Cerebellar cortex (tissue), 1 donor: ENCODE measurements at regions not wholly inside any gene's neighbourhood (a gene's known extent, or its start where the extent isn't known, plus 50 kb on each side); places are given as distances from the start of the nearest gene placed in this dataset.

ENCODE experiments used
- DNase-seq: peaks from one replicate; pipeline ENCODE4 v3.0.0-alpha.2; 2015; ENCODE audit warnings: low spot score

DNA sequence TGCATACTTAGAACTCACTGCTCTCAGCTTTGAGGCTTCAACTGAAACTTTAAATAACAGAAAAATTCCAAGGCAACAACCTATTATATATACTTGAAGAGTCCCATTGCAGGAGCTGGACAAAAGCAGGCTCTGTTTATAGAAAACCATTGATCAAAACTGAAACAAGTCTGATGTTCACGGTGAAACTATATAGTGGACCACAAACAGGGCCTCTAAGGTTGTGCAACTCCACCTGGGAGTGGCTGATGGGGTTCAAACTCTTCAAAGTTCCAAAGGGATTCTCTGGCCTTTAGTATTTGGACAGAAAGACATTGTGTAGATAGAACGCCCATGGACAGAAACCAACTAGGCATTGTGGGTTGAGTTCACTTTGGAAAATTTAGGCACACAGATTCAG is 140.3 kb downstream of the ZC3H11B start:
- no peak for DNase-seq

DNA sequence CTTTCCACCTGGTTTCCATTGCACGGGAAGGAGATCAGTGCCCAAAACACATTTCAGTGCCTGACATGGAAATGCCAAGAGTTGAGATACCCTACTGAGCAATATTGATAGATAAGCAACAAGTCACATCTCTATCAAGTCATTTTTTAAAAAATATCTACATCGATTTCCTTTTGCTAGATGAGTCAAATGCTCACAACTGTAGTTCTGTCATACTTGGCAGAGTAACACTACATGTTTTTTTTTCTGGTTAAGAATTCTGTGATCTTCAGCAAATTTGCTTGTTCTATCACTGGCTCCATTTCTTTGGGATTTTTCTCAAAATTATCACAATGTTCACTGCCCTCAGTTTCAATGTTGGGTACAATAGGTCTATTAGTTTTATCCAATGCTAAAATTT is 145.4 kb downstream of the ZC3H11B start:
- DNase-seq = no peak

DNA sequence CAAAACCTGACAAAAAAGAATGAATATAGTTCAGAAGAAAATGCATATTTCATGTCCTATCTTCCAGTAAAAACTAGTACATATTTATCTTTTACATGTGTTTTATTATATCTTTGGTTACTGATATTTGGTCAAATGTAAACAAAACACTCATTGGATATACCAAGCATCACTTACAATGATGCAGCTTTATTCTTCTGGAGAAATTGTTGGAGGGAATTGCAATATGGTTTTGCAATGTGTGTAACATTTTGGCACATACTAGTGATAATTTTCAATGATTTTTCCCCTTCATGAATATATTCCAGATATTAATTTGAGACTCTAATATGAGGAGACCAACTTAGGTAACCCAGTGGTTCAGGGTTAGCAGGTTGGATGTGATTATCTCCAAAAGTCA is 146.1 kb downstream of the ZC3H11B start:
- DNase-seq = no peak

DNA sequence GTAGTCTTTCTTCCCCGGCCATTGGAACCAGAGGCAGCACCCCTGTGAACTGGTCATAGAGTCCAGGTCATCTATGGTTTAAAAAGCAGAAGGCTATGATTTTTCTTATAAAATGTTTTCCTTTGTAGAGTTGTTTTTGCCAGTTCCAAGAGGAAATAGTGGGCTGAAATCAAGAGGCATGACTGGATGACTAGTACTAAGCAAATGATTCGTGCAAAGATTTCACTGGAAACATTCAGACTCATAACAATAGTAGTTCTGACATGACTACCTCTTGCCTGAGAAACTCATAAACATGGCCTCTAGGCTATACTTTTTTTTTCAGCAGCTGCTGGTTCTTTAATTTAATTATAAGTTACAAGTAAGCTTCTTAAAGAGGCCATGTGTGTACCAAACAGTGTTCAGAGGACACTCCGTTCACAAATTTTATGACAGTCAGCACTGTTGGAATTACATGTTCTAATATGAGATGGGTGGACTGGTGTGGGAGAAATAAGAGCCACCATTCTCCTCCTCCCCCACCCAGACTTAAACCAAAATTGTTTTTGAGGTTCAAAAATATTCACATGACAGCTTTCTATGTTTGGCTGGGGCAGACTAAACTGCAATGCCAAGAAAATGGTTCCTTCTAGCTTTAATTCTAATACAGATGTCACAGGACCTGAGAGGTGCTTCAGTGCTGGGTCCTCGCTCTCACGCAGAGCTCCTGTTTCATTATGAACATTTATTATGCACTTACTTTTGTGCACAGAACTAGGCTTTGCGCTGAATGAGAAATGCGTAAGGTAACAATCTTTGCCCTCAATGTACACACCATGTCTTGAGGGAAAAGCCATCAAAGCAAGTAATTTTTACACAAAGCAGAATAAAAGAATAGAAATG is 147.5 kb downstream of the ZC3H11B start:
- no peak for DNase-seq

DNA sequence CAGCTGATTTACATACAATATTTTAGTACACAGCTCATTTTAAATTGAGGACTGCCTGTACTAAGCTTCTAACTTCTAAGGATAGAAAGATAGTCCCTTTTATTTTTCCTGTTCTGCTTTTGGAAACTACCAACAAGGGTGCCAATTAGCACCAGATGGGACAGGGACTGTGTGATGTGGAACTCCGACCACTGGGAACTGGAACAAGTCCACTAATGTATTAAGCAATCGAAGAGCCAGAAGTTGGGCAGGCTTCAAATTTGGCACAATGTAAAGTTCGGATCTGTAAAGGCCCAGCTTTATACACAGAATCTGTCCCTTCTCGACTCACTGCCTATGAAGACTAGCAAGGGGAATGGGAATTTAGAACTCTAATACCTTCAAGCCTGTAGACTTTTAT is 149.3 kb downstream of the ZC3H11B start:
- no peak for DNase-seq

DNA sequence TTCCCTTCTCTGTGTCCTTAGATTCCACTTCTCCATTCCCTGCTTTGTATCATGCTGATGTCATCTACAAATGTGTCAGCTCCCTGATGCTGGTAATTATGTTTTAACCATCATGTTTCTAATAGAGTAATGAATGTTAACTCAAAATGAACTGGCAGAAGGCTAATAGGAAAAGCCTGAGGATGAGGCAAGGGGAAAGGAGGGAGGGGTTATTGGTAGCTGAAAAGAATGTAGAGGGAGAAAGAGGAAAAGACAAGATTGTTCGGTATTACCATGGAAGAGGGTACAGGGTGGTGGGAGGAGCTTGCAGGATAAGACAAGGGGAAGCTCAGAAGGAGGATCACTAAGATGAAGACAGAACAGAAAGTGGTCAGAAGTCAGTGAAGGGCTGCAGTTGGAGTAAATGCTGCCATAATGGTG is 150.9 kb downstream of the ZC3H11B start:
- DNase-seq = no peak

DNA sequence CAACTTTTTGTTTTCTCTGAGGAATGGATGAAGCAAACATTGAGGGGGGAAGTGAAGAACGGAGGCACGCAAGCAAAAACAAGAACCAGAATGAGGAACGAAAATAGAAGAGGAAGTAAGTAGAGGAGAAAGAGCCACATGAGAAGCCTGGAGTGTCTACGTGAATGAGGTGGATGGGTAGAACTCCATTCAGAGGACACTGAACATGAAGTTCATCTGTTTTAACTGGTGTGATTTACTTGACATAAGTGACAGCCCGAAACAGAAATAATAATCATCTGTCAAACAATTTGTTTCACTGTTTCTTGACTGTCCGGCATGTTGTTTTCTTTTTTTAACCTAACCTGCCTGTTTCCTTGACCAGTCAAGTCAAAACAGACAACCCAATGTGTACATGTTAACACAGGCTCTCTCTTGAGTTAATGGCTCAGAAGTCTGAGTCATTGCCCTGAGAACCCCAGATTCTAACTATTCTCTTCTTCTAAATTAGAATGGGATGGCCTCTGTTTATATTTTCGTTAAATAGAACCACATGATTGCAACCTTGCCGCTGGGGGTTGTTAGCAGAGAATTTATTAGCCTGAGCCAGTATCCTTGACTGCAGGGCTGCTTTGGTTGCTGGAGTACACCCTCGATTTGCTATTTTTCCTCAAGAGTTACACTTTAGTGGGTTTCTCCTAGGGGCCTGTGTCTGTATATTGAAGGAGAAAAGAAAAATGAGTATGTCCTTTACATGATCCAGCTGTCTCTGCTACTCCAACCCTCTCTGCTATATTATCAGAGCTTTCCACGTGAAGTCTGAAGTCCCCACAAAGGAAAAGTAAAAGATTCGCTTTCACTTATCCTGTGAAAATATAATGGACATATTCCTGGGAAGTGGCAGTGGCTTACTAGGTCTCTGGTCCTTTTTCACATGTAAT is 151.7 kb downstream of the ZC3H11B start:
- no peak for DNase-seq

DNA sequence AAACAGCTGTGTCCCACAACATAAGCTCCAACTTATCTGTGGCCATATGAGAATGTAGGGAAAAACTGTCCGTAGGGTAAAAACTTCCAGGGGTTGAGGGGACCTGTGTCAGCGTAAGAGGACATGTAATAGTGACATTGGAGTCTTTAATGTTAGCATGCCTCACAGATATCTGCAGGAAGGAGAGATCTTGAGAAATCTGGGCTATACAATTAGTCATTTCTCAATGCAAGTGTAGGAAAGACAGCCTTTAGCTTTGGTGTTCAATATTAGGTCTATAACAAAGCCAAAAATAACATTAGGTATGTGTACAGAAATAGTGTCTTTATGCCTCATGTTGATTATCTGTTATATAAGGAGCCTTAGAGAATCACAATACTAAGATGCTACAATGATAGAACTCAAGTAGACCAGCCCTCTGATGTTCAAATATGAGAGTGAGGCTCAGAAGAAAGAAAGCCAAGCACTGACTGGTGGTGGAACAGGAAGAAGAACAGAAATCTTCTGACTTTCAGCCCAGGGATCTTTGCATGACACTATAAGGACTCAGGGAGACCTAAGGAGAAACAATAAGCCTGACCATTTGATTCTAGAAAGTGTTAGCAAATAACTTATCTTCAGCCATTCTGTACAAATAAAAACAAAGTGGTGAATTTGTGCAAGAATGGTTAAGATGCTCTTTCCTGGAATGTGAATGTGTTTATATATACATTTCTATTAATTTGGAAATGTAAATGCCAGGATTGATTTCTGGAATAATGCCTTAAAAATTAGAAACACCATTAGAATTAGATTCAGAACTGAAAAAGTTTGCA is 152.6 kb downstream of the ZC3H11B start:
- DNase-seq = no peak

DNA sequence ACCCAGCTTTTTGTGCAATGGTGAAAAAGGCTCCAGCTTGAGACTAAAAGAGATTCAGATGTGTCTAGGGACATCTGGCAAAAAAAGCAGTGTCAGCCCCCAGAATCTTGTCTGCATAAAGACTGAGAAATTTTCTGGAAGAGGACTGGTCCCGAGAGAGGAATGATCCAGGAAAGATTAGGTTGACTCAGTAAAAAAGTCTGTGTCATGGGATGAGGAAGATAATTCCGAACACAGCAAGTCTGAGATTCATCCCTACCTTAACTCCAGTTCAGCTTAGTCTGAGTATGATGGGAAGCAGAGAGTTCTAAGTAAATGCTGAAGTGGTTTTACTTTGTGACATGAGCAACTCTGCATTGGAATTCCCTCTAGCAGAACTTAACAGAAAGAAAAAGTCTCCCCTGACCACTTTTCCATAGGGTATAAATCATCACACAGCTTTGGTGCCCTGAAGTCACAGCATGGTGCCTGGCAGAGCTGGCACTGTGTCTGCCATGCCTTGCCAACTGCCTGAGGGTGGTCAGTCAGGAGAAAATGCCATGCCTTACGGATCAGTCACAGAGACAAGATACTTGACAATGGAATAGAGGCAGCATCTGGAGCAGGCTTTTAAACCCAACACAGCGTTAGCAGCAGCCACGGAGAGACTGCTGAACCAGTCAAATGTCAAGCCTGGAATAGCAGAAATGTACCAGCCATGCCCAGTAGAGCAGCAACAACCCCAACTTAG is 153.4 kb downstream of the ZC3H11B start:
- no peak for DNase-seq

DNA sequence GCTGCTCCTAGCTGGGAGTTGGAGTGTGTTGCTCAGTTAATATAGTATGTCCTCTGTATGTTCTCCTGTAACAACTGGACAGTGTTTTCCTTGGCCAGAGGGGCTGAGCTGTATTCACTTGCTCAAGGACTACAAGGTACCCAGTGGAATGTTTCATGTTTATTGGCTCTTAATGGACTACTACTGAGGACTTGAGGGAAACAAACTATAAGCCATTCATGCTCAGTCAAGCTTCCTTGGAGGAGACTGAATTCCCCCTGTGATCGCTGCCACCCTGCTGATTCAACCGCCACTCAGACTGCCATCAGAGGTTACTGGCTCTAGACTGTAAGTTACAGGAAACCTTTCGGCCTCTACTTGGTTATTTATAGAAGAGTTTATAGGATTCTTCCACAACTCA is 166.6 kb downstream of the ZC3H11B start:
- no peak for DNase-seq

DNA sequence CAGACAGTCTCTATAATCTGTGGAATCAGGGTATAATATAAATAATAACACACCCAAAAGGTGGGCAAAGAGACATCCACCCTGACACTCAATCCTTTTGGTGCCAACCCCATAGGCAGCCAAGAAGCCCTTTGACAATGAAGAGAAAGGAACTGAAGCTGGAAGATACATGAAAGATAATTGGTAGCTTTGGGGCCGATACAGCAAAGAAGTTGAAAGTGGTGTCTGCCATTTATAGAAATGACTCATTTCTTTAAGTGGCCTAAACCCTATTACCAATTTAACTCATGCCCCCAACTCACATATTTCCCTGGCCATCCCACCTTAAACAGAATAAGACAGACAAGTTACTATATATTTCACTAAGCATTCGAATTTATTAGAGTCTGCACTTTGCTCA is 167.0 kb downstream of the ZC3H11B start:
- no peak for DNase-seq

DNA sequence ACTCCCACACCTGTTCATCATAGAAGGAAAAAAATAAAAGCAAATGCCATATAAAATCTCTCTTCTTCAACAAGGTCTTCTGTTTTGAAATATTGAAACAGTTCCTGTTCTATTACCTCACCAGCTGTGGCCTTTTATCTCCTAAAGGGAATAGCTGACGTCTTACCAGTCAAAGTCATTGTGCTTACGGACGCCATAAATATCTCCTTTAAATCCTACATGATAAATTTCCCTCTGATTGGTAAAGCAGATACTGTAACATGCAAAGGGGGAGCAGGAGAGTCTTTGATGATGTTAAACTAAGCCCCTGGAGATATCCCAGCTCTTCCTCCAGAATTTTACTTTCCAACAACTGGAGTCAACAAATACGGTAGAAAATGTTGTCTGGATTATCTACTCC is 168.4 kb downstream of the ZC3H11B start:
- DNase-seq = no peak

DNA sequence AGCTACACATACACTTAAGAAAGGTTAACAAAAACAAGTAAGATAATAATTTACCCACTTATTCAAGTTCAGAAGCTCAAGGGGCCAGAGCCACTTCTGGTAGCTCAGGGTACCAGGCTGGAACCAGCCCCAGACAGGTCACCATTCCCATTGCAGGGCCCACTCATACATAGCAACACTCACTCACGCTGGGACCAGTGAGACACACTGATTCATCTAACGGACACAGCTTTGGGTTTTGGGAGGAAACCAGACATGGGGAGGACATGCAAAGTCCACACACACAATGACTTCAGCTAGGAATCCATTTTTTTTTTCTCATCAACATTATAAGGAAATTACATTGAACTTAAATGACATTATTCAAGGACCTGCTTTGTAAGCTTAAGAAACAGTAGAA is 169.1 kb downstream of the ZC3H11B start:
- no peak for DNase-seq

DNA sequence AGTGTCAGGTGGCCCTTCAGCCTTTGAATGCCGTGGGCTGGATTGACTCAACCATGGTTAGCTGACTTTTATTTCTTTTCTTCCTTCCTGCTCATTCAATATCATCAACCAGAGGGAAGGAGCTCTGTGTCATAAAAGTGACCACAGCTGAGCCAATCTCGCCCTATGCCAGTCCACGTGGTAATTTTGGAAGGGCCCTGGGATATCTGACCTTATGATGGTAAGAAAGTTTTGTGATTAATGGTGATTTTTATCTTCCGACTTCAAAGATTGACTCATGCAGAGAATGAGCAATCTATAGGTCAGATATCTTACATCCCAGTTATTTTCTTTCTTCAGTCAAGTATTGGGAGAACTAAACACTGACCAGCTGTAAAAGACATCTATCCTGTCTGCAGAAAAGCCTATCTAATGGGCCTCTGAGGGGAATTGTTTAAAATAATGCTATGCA is 170.3 kb downstream of the ZC3H11B start:
- DNase-seq = no peak

DNA sequence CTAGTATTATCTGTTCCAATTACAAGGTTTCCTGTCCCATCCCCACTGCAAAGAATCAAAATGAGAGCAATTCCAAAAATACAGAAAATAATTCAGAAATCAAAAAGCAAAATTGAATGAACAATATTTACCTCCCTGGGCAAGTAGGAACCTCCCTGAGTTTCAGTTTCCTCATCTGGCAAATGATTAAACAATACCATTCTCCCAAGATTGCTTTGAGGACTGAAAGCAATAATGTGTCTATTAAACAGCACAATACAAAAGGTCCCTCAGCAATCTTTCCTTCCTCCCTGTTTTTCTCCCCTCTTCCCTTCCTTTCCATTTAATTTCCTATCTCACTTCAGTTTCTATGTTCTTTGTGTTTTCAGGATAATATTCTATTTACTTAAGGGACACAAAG is 171.0 kb downstream of the ZC3H11B start:
- no peak for DNase-seq

DNA sequence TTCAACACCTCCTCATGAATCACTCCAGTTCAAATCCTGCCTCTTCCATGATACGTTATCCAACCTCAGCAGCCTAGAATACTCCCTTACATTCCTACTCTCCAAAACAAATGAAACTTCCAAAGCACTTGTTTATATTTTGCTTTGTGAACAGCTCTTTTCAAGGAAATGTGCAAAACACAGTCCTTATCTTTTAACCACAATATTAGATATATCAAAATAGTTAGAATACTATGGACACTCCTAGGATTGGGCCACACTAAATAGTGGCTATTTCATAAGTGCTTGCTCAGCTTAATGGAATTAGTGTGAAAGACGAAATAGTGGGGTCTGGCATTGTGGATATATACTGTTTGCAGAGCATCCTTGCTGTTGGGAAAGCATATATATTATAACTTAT is 173.5 kb downstream of the ZC3H11B start:
- DNase-seq = no peak

DNA sequence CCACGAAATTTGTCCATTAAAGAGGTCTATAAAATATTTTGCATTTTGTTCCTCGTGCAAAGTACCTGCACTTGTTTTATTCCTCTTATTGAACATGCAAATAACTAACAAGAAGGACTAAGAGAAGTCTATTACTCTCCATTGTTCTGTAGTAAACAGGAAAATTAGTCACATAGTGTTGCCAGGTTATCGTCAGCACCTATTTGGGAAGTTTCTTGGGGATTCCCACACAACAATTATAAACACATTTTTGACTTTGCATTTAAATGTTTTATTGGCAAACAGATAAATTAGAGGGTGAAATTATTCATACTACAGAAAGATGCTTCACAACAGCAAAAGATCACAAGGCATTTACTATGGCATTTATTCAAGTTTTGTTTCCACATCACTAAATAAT is 174.5 kb downstream of the ZC3H11B start:
- DNase-seq = no peak

DNA sequence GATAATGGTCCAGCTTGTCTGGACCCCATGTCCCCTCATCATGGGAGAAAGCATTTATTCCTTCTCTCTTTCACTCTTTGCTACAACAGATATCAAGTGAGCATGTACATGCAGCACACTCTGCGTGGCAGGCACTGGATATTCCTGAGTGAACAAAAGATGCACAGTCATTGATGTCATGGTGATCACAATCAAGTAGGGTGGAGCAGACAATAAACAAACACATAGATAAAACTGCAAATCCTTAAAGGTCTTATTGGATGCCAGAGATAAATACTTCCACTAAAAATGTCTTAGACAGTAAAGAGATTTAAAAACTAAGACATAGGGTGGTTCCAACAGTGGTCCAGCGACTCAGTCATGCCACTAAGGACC is 178.0 kb downstream of the ZC3H11B start:
- DNase-seq = no peak

DNA sequence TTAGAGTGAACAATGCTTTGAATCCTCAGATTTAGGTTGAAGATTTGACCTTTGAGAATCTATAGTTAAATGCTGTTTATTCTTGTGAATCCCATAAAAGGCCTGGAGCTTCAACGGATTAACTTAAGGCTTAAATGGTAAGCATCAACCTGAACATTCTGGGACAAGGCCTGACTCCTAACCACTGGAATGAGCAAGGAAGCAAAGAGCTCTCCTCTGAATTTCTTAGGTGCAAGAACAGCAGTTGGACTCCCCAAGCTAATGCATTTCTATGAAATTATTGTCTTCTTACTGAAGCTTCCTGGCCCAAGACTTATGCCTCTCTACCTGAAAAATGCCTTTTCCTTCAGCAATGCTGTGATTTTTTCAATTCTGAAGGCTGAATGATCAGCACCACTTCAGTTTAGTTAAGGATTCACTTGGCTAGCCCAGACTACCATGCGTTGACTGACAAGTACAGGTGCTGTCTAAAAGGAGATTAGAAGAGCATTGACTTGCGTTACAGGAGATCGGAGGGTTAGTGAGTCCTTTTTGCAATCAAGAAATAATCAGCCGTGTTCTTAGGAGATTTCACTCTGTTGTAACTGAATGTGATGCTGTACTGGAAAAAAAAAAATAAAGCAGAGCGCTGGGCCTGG is 178.5 kb downstream of the ZC3H11B start:
- no peak for DNase-seq

DNA sequence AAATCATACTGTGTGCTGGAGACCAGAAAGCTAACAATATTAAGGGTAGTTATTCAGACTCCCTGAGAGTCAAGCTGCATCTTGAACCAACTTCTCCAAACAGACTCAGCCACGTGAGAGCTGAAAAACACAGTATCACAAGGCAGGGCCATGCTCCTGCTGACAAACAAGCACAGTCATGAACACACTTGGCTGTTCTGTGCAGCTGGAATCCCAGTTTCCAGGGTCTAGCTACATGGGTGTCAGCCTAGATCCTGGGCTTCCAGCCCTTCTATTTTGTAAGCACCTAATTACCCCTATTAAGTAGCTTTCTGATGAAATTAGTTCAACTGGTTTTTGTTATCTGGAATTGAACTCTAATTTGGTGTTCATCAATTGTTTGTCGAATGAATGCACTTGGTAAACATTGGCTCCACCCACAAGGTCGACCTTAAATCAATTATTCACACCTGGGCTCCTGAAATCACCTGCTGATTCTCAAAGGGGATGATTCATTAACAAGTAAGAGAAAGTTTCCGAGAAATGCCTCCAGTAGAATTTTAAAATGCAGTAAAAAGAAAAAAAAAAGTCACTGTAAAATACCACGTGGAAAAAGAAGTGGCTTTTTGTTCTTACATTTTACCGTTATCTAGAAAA is 179.3 kb downstream of the ZC3H11B start:
- DNase-seq = no peak

DNA sequence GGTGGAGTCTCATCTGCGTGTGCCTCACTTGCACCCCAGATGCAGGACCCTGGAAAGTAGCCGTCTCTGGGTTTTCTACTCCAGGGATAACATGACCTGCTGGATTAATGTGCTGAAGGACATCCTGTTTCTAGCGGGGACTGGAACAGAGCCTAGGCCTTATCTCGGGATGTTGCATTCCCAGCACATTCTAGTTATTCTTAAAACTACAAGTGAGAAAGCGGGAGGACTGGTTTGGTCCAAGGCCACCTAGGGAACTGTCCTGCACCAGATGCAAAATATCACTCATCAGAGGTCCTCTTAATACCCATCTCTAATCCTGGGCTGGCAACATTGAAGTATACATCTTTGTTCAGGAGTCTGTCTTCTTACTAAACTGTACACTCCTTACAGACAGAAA is 179.9 kb downstream of the ZC3H11B start:
- no peak for DNase-seq
